C4-2B (cell line): ENCODE measurements at regions not wholly inside any gene's neighbourhood (a gene's known extent, or its start where the extent isn't known, plus 50 kb on each side); places are given as distances from the start of the nearest gene placed in this dataset.

Experiments
- ZFX ChIP-seq: fragments of 450-650 bp; IDR thresholded peaks from 2 replicates; pipeline ENCODE4 v1.6.1; 2017
- TF ChIP-seq, protein P1 (sequence below): fragments of 450-650 bp; conservative IDR thresholded peaks from 2 replicates; pipeline ENCODE4 v1.5.1; 2017; ENCODE audit warnings: mild to moderate bottlenecking

DNA sequence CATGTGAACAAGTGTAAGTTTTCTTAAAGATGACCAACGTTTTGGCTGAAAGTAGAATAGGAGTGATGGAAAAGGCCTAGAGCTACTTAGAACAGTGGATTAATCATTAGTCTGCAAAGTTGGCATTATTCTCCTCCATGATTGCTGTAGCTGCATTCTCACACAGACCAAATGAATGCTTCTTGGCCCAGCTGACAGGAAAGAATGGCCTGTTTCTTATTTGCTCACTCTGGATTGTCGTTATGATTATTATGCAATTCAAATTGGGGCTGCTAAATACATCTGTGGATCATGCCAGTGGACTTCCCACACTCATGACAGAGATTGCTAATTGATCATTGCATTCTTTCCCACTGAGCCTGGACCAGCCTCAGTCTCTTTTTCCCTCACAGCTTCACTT lies 285.0 kb downstream of the STIM2 start:
- TF ChIP-seq, protein P1, sequence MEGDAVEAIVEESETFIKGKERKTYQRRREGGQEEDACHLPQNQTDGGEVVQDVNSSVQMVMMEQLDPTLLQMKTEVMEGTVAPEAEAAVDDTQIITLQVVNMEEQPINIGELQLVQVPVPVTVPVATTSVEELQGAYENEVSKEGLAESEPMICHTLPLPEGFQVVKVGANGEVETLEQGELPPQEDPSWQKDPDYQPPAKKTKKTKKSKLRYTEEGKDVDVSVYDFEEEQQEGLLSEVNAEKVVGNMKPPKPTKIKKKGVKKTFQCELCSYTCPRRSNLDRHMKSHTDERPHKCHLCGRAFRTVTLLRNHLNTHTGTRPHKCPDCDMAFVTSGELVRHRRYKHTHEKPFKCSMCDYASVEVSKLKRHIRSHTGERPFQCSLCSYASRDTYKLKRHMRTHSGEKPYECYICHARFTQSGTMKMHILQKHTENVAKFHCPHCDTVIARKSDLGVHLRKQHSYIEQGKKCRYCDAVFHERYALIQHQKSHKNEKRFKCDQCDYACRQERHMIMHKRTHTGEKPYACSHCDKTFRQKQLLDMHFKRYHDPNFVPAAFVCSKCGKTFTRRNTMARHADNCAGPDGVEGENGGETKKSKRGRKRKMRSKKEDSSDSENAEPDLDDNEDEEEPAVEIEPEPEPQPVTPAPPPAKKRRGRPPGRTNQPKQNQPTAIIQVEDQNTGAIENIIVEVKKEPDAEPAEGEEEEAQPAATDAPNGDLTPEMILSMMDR: no peak
- no peak for TF ChIP-seq ZFX
